Endothelial cell of umbilical vein (primary cell): ENCODE measurements at regions not wholly inside any gene's neighbourhood (a gene's known extent, or its start where the extent isn't known, plus 50 kb on each side); places are given as distances from the start of the nearest gene placed in this dataset.

ENCODE experiments used
- BruUV-seq: library from RNA; stranded (reverse); fragments of 400-500 nt; replicated peaks from 2 replicates; lab custom pipeline; 2021; lab: Mats Ljungman, UMichigan
- CTCF ChIA-PET: fragments of 300-600, 350-600 bp; sonication (Branson Sonifier 250); formaldehyde crosslinking; loops from one replicate; lab custom pipeline; 2021; ENCODE audit warnings: antibody characterized with exemption, inconsistent platforms; lab: Charles Lee
- POLR2A ChIA-PET: fragments of 300-600, 350-600 bp; sonication (Branson Sonifier 250); formaldehyde crosslinking; loops from one replicate; lab custom pipeline; 2021; ENCODE audit warnings: antibody characterized with exemption, inconsistent platforms; lab: Charles Lee
- DNase-seq: peaks from one replicate; pipeline ENCODE4 v3.0.0-alpha.2; 2011; ENCODE audit warnings: low read depth, low spot score
- FAIRE-seq: peaks from 2 replicates; lab custom pipeline; 2011; peaks lifted over from hg19 to GRCh38; lab: Jason Lieb, UNC
- H2AFZ ChIP-seq: 2 replicates; pipeline ENCODE4 v1.6.0; 2012; ENCODE audit warnings: low read depth, low read length, control low read depth, inconsistent platforms
- H3K27ac ChIP-seq: 2 replicates; pipeline ENCODE4 v1.5.1; 2011; ENCODE audit warnings: low read depth, mild to moderate bottlenecking, control low read depth, low read length, moderate library complexity; ENCODE audit not compliant: insufficient read depth
- H3K27me3 ChIP-seq, 2 experiments: 2 replicates each; pipeline versions ENCODE4 v1.6.0 to v1.6.1; 2011; ENCODE audit warnings: low read length in 2 of 2, mixed read lengths in 1 of 2; ENCODE audit not compliant: control insufficient read depth in 2 of 2, insufficient read depth in 2 of 2
- H3K36me3 ChIP-seq, 2 experiments: 2 replicates in 1 of 2; 3 replicates in 1 of 2; pipeline ENCODE4 v1.5.1; 2011; ENCODE audit warnings: low read length in 2 of 2, mild to moderate bottlenecking in 1 of 2, moderate library complexity in 1 of 2; ENCODE audit not compliant: control insufficient read depth in 2 of 2, insufficient read depth in 2 of 2; ENCODE audit errors: extremely low read depth in 1 of 2
- H3K4me1 ChIP-seq: 3 replicates; pipeline ENCODE4 v1.5.1; 2011; ENCODE audit warnings: mild to moderate bottlenecking, low read length; ENCODE audit not compliant: control insufficient read depth, insufficient read depth; ENCODE audit errors: extremely low read depth
- H3K4me2 ChIP-seq: 2 replicates; pipeline ENCODE4 v1.6.1; 2011; ENCODE audit warnings: low read length, control low read depth, mixed read lengths; ENCODE audit not compliant: insufficient read depth
- H3K4me3 ChIP-seq, 3 experiments: fragments of 200-600 bp in 1 of 3; sonication (generic), shearing (Covaris generic) in 1 of 3; replicated peaks in 1 of 3; 2 replicates each; pipeline ENCODE4 v1.5.1; 2011 to 2016; ENCODE audit warnings: control low read depth in 3 of 3, low read length in 3 of 3, mild to moderate bottlenecking in 2 of 3, inconsistent platforms in 1 of 3, low read depth in 1 of 3, moderate library complexity in 1 of 3; ENCODE audit not compliant: insufficient read depth in 1 of 3
- H3K79me2 ChIP-seq: 2 replicates; pipeline ENCODE4 v1.6.0; 2012; ENCODE audit warnings: low read length, inconsistent platforms; ENCODE audit not compliant: control insufficient read depth, insufficient read depth
- H3K9ac ChIP-seq: replicated peaks from 2 replicates; pipeline ENCODE3; 2011; ENCODE audit warnings: low read length, control low read depth; ENCODE audit not compliant: insufficient read depth; ENCODE audit errors: extremely low read depth
- H3K9me1 ChIP-seq: replicated peaks from 3 replicates; pipeline ENCODE4 v1.6.0; 2011; ENCODE audit warnings: mild to moderate bottlenecking, low read length; ENCODE audit not compliant: control insufficient read depth, insufficient read depth; ENCODE audit errors: extremely low read depth
- H3K9me3 ChIP-seq: replicated peaks from 2 replicates; pipeline ENCODE4 v1.5.1; 2012; ENCODE audit warnings: low read length, inconsistent platforms; ENCODE audit not compliant: control insufficient read depth, insufficient read depth
- H4K20me1 ChIP-seq: replicated peaks from 2 replicates; pipeline ENCODE3; 2011; ENCODE audit warnings: mild to moderate bottlenecking, low read length; ENCODE audit not compliant: control insufficient read depth, insufficient read depth; ENCODE audit errors: extremely low read depth
- CTCF ChIP-seq, 2 donors: IDR thresholded peaks; 1 replicate in 1 of 2; 2 replicates in 1 of 2; pipeline ENCODE4 v1.5.1; 2011; ENCODE audit warnings: low read length in 2 of 2, mild to moderate bottlenecking in 2 of 2, moderate library complexity in 2 of 2, control low read depth in 1 of 2, inconsistent platforms in 1 of 2, low read depth in 1 of 2; ENCODE audit not compliant: insufficient read depth in 1 of 2; ENCODE audit errors: extremely low read depth in 1 of 2
- EZH2 ChIP-seq: IDR thresholded peaks from 2 replicates; pipeline ENCODE4 v1.6.1; 2012; ENCODE audit warnings: borderline replicate concordance, low read depth, mild to moderate bottlenecking, moderate library complexity, low read length, inconsistent platforms; ENCODE audit not compliant: severe bottlenecking
- FOS ChIP-seq: IDR thresholded peaks from 2 replicates; pipeline ENCODE4 v1.6.1; 2011; ENCODE audit warnings: mild to moderate bottlenecking, low read length, moderate library complexity, borderline replicate concordance; ENCODE audit not compliant: insufficient read depth
- GATA2 ChIP-seq: IDR thresholded peaks from 2 replicates; pipeline ENCODE4 v1.7.0; 2011; ENCODE audit warnings: low read depth, mild to moderate bottlenecking, moderate library complexity, mixed read lengths, low read length; ENCODE audit not compliant: insufficient read length, insufficient read depth
- JUN ChIP-seq: IDR thresholded peaks from 2 replicates; pipeline ENCODE4 v1.6.1; 2011; ENCODE audit warnings: borderline replicate concordance, low read depth; ENCODE audit not compliant: insufficient read length, insufficient read depth
- MYC ChIP-seq: IDR thresholded peaks from one replicate; pipeline ENCODE4 v1.6.1; 2011; ENCODE audit warnings: mild to moderate bottlenecking, low read depth, low read length
- POLR2A ChIP-seq: IDR thresholded peaks from 2 replicates; pipeline ENCODE4 v1.6.1; 2012; ENCODE audit warnings: low read depth, mild to moderate bottlenecking, control low read depth, low read length
- POLR2AphosphoS5 ChIP-seq: IDR thresholded peaks from 2 replicates; pipeline ENCODE4 v1.6.1; 2012; ENCODE audit warnings: low read depth, mild to moderate bottlenecking, control low read depth, low read length, moderate library complexity; ENCODE audit not compliant: insufficient read depth
- dilution Hi-C: fragments of 300-500 bp; cut with MboI; formaldehyde crosslinking; loops from one replicate; pipeline ENCODE4 v1.15.0; 2019; ENCODE audit warnings: low sequenced_read_pairs; ENCODE audit not compliant: extremely low pct_ligation_motif_present
- intact Hi-C: fragments of 100-400 bp; cut with micrococcal nuclease; formaldehyde crosslinking; loops from one replicate; pipeline ENCODE4 v1.10.0; 2022
- TF ChIP-seq, protein P1 (sequence below): IDR thresholded peaks from 2 replicates; pipeline ENCODE4 v1.6.1; 2011; ENCODE audit not compliant: insufficient read depth, insufficient read length

- no peaks in the 10 kb centered on the region for H4K20me1 ChIP-seq
- H2AFZ ChIP-seq = no peak overlapping the region
- DNase-seq (no peak), FAIRE-seq (no peak)
- no peaks in the 10 kb centered on the region for H3K9me3 ChIP-seq
- H3K4me2 ChIP-seq = no peak overlapping the region
- H3K36me3 ChIP-seq = no peaks in the 10 kb centered on the region
- intact Hi-C loops = loop anchor here (1.0 to 5.0 kb wide), 3 partner anchors 38 to 115 kb away; partner anchors contain the start of gene GPC1
- no TSS peak for BruUV-seq
- no peaks in the 10 kb centered on the region for H3K79me2 ChIP-seq
- no peak for TF ChIP-seq CTCF (IDR thresholded peaks at IDR 0.05; ENCODE audit: extremely low read depth in 1 of 2, insufficient read depth in 1 of 2, low read depth in 1 of 2, low read length in 2 of 2)
- no peak for TF ChIP-seq JUN
- TF ChIP-seq, protein P1, sequence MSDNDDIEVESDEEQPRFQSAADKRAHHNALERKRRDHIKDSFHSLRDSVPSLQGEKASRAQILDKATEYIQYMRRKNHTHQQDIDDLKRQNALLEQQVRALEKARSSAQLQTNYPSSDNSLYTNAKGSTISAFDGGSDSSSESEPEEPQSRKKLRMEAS = no peak
- TF ChIP-seq POLR2AphosphoS5 = no peak
- no peak for TF ChIP-seq EZH2
- TF ChIP-seq GATA2 = no peak
- TF ChIP-seq FOS = no peak
- no peak for TF ChIP-seq POLR2A
- TF ChIP-seq MYC = no peak
- peak overlapping the region; percentile 28 for H3K27ac ChIP-seq
- no peak overlapping the region for H3K9ac ChIP-seq
- H3K9me1 ChIP-seq = no peaks in the 10 kb centered on the region
- dilution Hi-C loops = no loop called here
- ChIA-PET CTCF (interaction anchor here (1.0 to 1.4 kb wide), 3 partner anchors 12 to 87 kb away, joined by 3 to 5 read pairs (median 3); no protein-coding TSS in a partner anchor), POLR2A (interaction anchor here (0.6 kb wide), 1 partner anchor 20 kb away, joined by 3 read pairs; no protein-coding TSS in a partner anchor)
- H3K4me3 ChIP-seq = no peak overlapping the region
- H3K27me3 ChIP-seq = no peaks in the 10 kb centered on the region
- peaks cover 10% of the 10 kb centered on the region for H3K4me1 ChIP-seq
Observed at GRCh38 chr2:240319855-240320203, 115.6 kb upstream of the GPC1 start.
